GM12878 (cell line): ENCODE measurements at regions not wholly inside any gene's neighbourhood (a gene's known extent, or its start where the extent isn't known, plus 50 kb on each side); places are given as distances from the start of the nearest gene placed in this dataset.

ENCODE experiments used
- EP300 ChIP-seq, 2 experiments: fragments of 150-350 bp in 1 of 2; IDR thresholded peaks; 2 replicates each; pipeline ENCODE4 v1.6.1; 2011 to 2012; ENCODE audit warnings: low read depth in 2 of 2, low read length in 2 of 2, borderline replicate concordance in 1 of 2, improper control_type of control experiment in 1 of 2, inconsistent platforms in 1 of 2; ENCODE audit not compliant: control insufficient read depth in 1 of 2
- KAT2A ChIP-seq: conservative IDR thresholded peaks from 2 replicates; pipeline ENCODE4 v1.6.1; 2011; ENCODE audit warnings: low read depth, low read length; ENCODE audit not compliant: control insufficient read depth
- MEF2A ChIP-seq: IDR thresholded peaks from 2 replicates; pipeline ENCODE4 v1.6.1; 2011; ENCODE audit warnings: low read depth, mild to moderate bottlenecking, low read length, moderate library complexity; ENCODE audit not compliant: insufficient read depth
- POLR2AphosphoS2 ChIP-seq: IDR thresholded peaks from 2 replicates; pipeline ENCODE4 v1.6.1; 2011; ENCODE audit warnings: low read depth, mild to moderate bottlenecking, low read length, improper control_type of control experiment, moderate library complexity
- SIX5 ChIP-seq: IDR thresholded peaks from 2 replicates; pipeline ENCODE4 v1.6.1; 2011; ENCODE audit warnings: mild to moderate bottlenecking, low read depth, low read length, moderate library complexity; ENCODE audit not compliant: severe bottlenecking
- SRF ChIP-seq, 2 experiments: IDR thresholded peaks; 2 replicates each; pipeline ENCODE4 v1.6.1; 2011; ENCODE audit warnings: low read depth in 2 of 2, low read length in 2 of 2, mild to moderate bottlenecking in 1 of 2, moderate library complexity in 1 of 2
- TF ChIP-seq, protein P1 (sequence below): IDR thresholded peaks from 2 replicates; pipeline ENCODE4 v1.6.1; 2012; ENCODE audit warnings: improper control_type of control experiment, low read depth, low read length; ENCODE audit not compliant: insufficient replicate concordance
- TF ChIP-seq, protein P2 (sequence below): IDR thresholded peaks from 2 replicates; pipeline ENCODE4 v1.6.1; 2012; ENCODE audit warnings: low read depth, low read length, improper control_type of control experiment

DNA sequence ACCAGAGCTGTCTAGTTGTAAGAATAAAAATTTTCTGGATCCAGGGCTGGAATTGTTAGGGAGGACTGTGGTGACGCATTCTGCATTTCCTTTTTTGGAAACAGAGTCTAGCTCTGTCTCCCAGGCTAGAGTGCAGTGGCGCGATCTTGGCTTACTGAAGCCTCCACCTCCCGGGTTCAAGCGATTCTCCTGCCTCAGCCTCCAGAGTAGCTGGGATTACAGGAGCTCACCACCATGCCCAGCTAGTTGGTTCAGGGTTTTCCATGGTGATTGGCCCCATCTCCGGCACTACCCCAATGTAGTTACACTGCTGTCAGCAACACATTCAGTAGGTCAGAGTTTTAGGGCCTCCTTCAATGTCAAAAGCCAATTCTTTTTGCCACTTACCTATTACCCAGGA is 58.6 kb upstream of the RNF152 start (continued):
- TF ChIP-seq, protein P1, sequence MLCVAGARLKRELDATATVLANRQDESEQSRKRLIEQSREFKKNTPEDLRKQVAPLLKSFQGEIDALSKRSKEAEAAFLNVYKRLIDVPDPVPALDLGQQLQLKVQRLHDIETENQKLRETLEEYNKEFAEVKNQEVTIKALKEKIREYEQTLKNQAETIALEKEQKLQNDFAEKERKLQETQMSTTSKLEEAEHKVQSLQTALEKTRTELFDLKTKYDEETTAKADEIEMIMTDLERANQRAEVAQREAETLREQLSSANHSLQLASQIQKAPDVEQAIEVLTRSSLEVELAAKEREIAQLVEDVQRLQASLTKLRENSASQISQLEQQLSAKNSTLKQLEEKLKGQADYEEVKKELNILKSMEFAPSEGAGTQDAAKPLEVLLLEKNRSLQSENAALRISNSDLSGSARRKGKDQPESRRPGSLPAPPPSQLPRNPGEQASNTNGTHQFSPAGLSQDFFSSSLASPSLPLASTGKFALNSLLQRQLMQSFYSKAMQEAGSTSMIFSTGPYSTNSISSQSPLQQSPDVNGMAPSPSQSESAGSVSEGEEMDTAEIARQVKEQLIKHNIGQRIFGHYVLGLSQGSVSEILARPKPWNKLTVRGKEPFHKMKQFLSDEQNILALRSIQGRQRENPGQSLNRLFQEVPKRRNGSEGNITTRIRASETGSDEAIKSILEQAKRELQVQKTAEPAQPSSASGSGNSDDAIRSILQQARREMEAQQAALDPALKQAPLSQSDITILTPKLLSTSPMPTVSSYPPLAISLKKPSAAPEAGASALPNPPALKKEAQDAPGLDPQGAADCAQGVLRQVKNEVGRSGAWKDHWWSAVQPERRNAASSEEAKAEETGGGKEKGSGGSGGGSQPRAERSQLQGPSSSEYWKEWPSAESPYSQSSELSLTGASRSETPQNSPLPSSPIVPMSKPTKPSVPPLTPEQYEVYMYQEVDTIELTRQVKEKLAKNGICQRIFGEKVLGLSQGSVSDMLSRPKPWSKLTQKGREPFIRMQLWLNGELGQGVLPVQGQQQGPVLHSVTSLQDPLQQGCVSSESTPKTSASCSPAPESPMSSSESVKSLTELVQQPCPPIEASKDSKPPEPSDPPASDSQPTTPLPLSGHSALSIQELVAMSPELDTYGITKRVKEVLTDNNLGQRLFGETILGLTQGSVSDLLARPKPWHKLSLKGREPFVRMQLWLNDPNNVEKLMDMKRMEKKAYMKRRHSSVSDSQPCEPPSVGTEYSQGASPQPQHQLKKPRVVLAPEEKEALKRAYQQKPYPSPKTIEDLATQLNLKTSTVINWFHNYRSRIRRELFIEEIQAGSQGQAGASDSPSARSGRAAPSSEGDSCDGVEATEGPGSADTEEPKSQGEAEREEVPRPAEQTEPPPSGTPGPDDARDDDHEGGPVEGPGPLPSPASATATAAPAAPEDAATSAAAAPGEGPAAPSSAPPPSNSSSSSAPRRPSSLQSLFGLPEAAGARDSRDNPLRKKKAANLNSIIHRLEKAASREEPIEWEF: no peak
- TF ChIP-seq SIX5: no peak
- TF ChIP-seq SRF (IDR thresholded peaks at IDR 0.05; ENCODE audit: low read depth in 2 of 2, low read length in 2 of 2): no peak
- TF ChIP-seq EP300 (IDR thresholded peaks at IDR 0.05; ENCODE audit: borderline replicate concordance in 1 of 2, control insufficient read depth in 1 of 2, low read depth in 2 of 2, low read length in 2 of 2): no peak
- TF ChIP-seq KAT2A: no peak
- TF ChIP-seq, protein P2, sequence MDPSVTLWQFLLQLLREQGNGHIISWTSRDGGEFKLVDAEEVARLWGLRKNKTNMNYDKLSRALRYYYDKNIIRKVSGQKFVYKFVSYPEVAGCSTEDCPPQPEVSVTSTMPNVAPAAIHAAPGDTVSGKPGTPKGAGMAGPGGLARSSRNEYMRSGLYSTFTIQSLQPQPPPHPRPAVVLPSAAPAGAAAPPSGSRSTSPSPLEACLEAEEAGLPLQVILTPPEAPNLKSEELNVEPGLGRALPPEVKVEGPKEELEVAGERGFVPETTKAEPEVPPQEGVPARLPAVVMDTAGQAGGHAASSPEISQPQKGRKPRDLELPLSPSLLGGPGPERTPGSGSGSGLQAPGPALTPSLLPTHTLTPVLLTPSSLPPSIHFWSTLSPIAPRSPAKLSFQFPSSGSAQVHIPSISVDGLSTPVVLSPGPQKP: no peak
- TF ChIP-seq MEF2A: no peak
- no peak for TF ChIP-seq POLR2AphosphoS2
